HK-2 (cell line): ENCODE measurements at regions not wholly inside any gene's neighbourhood (a gene's known extent, or its start where the extent isn't known, plus 50 kb on each side); places are given as distances from the start of the nearest gene placed in this dataset.

Experiments used
- DNase-seq: peaks from one replicate; pipeline ENCODE4 v3.0.0-alpha.2; 2018; ENCODE audit not compliant: unreplicated experiment

DNA sequence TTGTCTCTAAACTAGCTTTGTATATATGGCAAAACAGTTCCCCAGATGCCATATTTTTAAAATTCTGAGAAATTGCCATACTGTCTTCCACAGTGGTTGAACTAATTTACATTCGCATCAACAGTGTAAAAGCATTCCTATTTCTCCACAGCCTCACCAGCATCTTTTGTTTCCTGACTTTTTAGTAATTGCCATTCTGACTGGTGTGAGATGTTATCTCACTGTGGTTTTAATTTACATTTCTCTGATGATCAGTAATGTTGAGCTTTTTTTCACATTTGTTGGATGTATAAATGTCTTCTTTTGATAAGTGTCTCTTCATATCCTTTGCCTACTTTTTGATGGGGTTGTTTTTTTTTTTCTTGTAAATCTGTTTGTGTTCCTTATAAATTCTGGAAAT lies 1222.7 kb upstream of the CITED2 start:
- DNase-seq: no peak

- DNase-seq: no peak
Measured at GRCh38 chr6:140594806-140595128, 1220.3 kb upstream of the CITED2 start.

DNA sequence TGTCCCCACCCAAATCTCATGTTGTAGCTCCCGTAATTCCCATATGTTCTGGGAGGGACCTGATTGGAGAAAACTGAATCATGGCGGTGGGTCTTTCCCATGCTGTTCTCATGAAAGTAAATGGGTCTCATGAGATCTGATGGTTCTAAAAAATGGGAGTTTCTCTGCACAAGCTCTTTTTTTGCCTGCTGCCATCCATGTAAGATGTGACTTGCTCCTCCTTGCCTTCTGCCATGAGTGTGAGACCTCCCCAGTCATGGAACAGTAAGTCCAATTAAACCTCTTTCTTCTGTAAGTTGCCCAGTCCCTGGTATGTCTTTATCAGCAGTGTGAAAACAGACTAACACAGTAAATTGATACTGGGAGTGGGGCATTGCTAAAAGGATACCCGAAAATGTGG lies 1218.4 kb upstream of the CITED2 start:
- DNase-seq: no peak

DNA sequence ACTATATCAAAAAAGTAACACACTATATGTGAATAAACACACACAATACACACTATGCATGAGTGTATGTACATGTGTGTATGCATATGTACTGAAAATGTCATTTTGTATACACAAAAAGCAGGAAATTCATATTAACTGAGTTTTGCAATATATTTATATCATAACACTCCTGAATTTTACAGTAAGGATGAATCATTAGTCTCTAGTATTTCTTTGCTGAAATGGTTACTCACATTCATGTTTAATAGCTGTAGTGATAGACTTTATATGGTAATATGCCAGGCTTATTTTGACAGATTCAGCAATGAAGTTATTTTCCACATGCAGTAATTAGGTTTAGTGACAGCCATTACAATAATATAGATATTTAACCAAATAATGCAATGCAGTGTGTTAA lies 1216.2 kb upstream of the CITED2 start:
- no peak for DNase-seq

DNA sequence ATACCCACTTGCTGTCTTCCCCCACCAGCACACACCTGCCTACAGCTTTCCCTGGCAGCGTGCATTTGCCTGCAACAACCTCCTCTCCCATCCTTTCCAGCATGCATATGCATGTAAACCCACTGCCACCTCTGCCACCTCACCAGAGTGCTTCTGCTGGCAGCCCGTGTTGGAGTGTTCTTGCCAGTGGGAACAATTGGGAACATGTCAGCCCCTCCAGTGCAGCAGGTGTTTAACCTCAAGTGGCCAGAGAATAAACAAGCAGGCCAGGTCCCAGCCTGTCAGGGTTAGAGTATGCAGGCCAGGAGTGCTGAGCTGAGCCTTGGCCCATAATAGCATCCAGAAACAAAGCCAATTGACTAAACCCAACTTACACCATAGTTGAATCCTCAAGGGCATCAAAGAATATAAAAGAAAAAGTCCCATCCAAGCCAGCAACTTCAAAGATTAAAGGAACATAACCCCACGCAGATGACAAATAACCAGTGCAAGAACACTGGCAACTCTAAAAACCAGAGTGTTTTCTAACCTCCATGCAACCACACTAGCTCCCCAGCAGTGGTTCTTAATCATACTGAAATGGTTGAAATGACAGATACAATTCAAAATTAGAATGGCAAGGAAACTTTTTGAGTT lies 1212.1 kb upstream of the CITED2 start:
- DNase-seq: no peak

DNA sequence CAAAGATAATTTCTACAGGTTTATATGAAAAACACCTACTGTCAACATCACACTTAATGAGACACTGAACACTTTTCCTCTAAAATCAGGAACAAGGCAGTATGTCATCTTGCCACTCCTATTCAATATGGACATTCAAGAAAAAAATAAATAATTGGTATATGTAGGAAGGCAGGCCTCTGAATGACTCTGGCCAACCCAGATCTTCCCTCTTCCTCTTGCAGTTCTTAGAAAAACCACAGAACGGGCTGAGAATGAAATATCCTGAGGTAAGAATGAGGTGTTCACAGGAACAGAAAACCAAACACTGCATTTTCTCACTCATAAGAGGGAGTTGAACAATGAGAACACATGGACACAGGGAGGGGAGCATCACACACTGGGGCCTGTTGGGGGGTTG lies 1207.2 kb upstream of the CITED2 start:
- DNase-seq: no peak

DNA sequence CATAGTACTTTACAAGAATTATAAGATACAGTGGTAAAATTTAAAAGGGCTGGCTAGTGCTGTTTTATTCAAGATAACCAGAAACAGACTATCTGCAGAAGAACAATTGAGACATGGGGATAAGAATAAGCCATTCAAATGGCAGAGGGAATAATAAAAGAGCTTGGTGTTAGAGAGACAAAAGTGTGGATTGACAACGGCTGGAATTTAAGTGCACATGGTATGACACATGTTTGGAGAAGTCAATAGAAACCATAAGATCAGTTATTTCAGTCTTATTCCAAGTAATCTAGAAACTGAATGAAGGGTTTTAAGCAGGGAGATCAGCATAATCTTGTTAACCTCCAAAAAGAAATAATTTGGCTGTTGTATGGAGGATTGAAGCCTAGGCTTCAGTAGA lies 1205.5 kb upstream of the CITED2 start:
- DNase-seq: no peak

GRCh38 chr6:140576004-140576555 lies 1201.6 kb upstream of the CITED2 start:
- no peak for DNase-seq

- DNase-seq: no peak
Measured at GRCh38 chr6:140572867-140573266, 1198.4 kb upstream of the CITED2 start.

GRCh38 chr6:140572129-140572528 lies 1197.7 kb upstream of the CITED2 start:
- DNase-seq: no peak

GRCh38 chr6:140571145-140571544 lies 1196.7 kb upstream of the CITED2 start:
- no peak for DNase-seq

DNA sequence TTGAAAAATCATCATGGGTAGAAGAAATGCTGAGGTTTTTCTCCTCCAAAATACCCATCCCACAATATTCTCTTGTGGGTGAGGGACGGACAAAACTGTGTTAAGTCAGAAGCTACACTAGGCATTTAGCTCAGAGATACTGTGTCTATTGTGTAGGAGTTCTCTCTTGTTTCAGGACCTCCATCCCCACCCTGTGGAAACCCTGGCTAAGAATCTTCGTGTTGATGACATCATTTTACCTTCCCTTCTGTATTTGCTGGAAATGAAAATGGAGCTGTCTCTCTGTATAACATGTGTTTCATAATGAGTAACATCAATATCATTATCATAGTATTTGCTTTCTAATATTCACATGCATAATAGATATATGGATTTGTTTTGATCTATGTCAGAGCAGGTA lies 1193.0 kb upstream of the CITED2 start:
- DNase-seq: no peak

GRCh38 chr6:140566781-140567277 lies 1192.4 kb upstream of the CITED2 start:
- DNase-seq: no peak

- DNase-seq: no peak
Measured at GRCh38 chr6:140563728-140564127, 1189.3 kb upstream of the CITED2 start.

DNA sequence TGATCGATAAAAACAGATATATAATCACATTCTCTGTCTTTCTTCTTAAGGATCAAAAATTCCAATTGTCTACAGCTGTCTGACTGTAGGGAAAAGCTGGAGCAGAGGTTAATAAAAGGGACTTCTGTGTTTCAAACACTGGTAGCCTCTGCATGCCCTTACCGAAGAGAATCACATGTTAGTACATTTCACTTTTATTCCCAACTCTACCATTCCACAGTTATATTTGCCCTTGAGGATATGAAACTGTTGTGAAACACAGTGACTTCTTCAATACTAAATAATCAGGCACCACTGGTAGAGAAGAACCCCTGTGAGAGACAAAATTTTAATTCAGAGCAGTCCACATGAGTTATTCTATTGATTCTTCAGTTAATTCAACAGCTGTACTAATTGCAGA lies 1187.3 kb upstream of the CITED2 start:
- no peak for DNase-seq

GRCh38 chr6:140560671-140561070 lies 1186.2 kb upstream of the CITED2 start:
- DNase-seq: no peak

- DNase-seq: no peak
Measured at GRCh38 chr6:140559458-140559857, 1185.0 kb upstream of the CITED2 start.

GRCh38 chr6:140554421-140554820 lies 1180.0 kb upstream of the CITED2 start:
- no peak for DNase-seq

- no peak for DNase-seq
Measured at GRCh38 chr6:140548366-140548765, 1173.9 kb upstream of the CITED2 start.

DNA sequence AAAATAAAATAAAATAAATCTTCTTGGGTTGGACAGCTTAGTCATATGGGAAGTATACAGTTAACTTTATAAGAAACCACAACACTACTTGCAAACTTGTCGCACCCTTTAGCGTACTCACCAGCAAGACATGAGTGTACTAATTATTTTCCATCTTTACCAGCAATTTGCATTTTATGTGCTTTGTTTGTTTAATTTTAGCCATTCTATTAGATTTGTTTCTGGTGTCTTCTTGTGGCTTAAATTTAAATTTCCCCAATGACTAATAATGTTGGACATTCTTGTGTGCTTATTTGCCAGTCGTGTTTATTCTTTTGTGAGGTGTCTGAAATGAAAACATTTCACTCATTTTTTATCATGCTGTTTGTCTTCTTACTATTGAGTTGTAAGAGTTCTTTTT lies 1172.2 kb upstream of the CITED2 start:
- DNase-seq: no peak

- no peak for DNase-seq
Measured at GRCh38 chr6:140544431-140544830, 1170.0 kb upstream of the CITED2 start.

DNA sequence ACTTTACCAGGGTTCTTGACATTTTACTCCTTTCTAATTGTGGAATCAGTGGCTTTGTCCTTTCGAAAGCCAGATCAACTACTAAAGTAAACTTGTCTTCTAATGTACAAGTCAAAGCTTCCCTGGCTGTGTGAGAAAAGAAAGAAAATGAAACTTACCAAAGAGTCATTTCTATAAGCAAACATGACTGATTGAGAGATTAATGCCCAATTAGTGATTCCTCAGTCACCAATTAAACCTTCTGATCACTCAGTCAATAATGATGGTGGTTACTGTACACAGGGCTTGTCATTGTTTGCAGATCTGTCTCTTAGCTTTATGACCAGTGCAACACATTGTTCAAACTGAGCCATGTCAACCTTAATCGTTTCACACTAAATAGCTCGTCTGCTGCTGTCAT lies 1168.4 kb upstream of the CITED2 start:
- DNase-seq: no peak

DNA sequence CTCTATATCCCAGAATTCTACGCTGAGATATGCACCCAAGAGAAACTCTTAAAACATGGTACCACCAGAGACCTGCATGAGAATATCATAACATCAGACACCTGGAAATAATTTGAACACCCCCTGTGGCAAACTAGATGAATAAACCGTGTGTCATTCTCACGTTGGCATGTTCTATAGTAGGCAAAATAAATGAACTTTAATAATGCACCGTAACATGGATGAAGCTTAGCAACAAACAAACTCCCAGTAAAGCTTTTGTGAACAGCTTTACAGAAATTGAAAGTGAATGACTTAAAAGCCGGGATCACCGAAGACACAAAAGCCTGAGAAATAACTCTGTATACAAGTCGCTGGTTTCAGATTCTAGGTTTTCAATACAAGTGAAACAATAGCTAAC lies 1166.8 kb upstream of the CITED2 start:
- no peak for DNase-seq

GRCh38 chr6:140540743-140541142 lies 1166.3 kb upstream of the CITED2 start:
- DNase-seq: no peak
